Spleen (tissue), 7 donors: ENCODE measurements at regions not wholly inside any gene's neighbourhood (a gene's known extent, or its start where the extent isn't known, plus 50 kb on each side); places are given as distances from the start of the nearest gene placed in this dataset.

Source experiments
- CTCF ChIP-seq, 11 experiments: fragments of 200-600 bp in 7 of 11; fragments of 450-650 bp in 4 of 11; sonication (generic) in 4 of 11; IDR thresholded peaks in 8 of 11; conservative IDR thresholded peaks in 3 of 11; 1 replicate in 7 of 11; 2 replicates in 4 of 11; pipeline versions ENCODE4 v1.4.0 to v1.8.0; 2016 to 2021; ENCODE audit warnings: antibody characterized with exemption in 11 of 11, inconsistent platforms in 4 of 11, mild to moderate bottlenecking in 1 of 11
- POLR2A ChIP-seq, 3 donors: fragments of 450-650 bp; IDR thresholded peaks; one replicate each; pipeline ENCODE4 v1.5.1; 2017; ENCODE audit warnings: antibody characterized with exemption in 3 of 3, mild to moderate bottlenecking in 1 of 3
- POLR2AphosphoS5 ChIP-seq, 3 donors: sonication (generic); formaldehyde crosslinking; IDR thresholded peaks; one replicate each; pipeline ENCODE4 v1.5.1; 2017; ENCODE audit warnings: antibody characterized with exemption in 3 of 3
- donor health status: DM: no; HTN: no; CAD: no; lungs with moderate emphysema.
- donor health status: DM: no; HTN: no; CAD: no.
- donor health status: DM: no; HTN: no; CAD: no.

GRCh38 chr4:8671712-8672290, 79.2 kb downstream of the CPZ start:
- no peak for TF ChIP-seq POLR2AphosphoS5 (IDR thresholded peaks at IDR 0.05)
- TF ChIP-seq CTCF (IDR thresholded peaks at IDR 0.05 in 8 of 11, conservative IDR thresholded peaks at IDR 0.05 in 3 of 11) = no peak
- TF ChIP-seq POLR2A (IDR thresholded peaks at IDR 0.05) = no peak
